ENCODE measurements at regions not wholly inside any gene's neighbourhood (a gene's known extent, or its start where the extent isn't known, plus 50 kb on each side); places are given as distances from the start of the nearest gene placed in this dataset.

- no peak overlapping the region for H3K27ac Mint-ChIP-seq (ENCODE audit: low read depth, unreplicated experiment)
- ChIA-PET CTCF (interaction anchor here (0.8 kb wide), 1 partner anchor 29 kb away, joined by 4 read pairs; no protein-coding TSS in a partner anchor), POLR2A (no interaction called here)
- H3K36me3 Mint-ChIP-seq (ENCODE audit: insufficient read depth, unreplicated experiment), result no peaks in the 10 kb centered on the region
- BruUV-seq (replicated peaks), result no TSS peak
- no peak overlapping the region for H3K4me3 Mint-ChIP-seq (ENCODE audit: unreplicated experiment)
- no peaks in the 10 kb centered on the region for H3K4me1 Mint-ChIP-seq (ENCODE audit: insufficient read depth, unreplicated experiment)
- H3K9me3 Mint-ChIP-seq (ENCODE audit: unreplicated experiment), result no peaks in the 10 kb centered on the region
- H3K27me3 Mint-ChIP-seq (ENCODE audit: insufficient read depth, unreplicated experiment), result no peaks in the 10 kb centered on the region
- DNase-seq (ENCODE audit: unreplicated experiment), result no peak
- no peak for TF ChIP-seq CTCF (IDR thresholded peaks at IDR 0.05; ENCODE audit: unreplicated experiment)
- intact Hi-C loops (cut with micrococcal nuclease), result no loop called here
Measured at GRCh38 chr5:33210978-33211377, 229.8 kb upstream of the TARS1 start.

- POLR2A ChIA-PET, result interaction anchor here (0.5 to 0.7 kb wide), 2 partner anchors 8 to 870 kb away, joined by 3 read pairs; no protein-coding TSS in a partner anchor
- DNase-seq (ENCODE audit: unreplicated experiment), result no peak
- BruUV-seq (replicated peaks), result no TSS peak
- Mint-ChIP-seq H3K27me3 (ENCODE audit: insufficient read depth, unreplicated experiment) (no peaks in the 10 kb centered on the region), H3K27ac (ENCODE audit: low read depth, unreplicated experiment) (no peak overlapping the region), H3K9me3 (ENCODE audit: unreplicated experiment) (no peaks in the 10 kb centered on the region), H3K4me1 (ENCODE audit: insufficient read depth, unreplicated experiment) (no peaks in the 10 kb centered on the region), H3K36me3 (ENCODE audit: insufficient read depth, unreplicated experiment) (no peaks in the 10 kb centered on the region), H3K4me3 (ENCODE audit: unreplicated experiment) (no peak overlapping the region)
- TF ChIP-seq CTCF (IDR thresholded peaks at IDR 0.05; ENCODE audit: unreplicated experiment), result no peak
- CTCF ChIA-PET, result interaction anchor here (0.6 kb wide), 1 partner anchor 722 kb away, joined by 3 read pairs; no protein-coding TSS in a partner anchor
- intact Hi-C loops (cut with micrococcal nuclease), result no loop called here
Measured at GRCh38 chr5:33212439-33212838, 228.3 kb upstream of the TARS1 start.

GRCh38 chr5:33212900-33213299 is 227.9 kb upstream of the TARS1 start:
- Mint-ChIP-seq H3K27ac (ENCODE audit: low read depth, unreplicated experiment) (no peak overlapping the region), H3K36me3 (ENCODE audit: insufficient read depth, unreplicated experiment) (no peaks in the 10 kb centered on the region), H3K9me3 (ENCODE audit: unreplicated experiment) (no peaks in the 10 kb centered on the region), H3K27me3 (ENCODE audit: insufficient read depth, unreplicated experiment) (no peaks in the 10 kb centered on the region), H3K4me1 (ENCODE audit: insufficient read depth, unreplicated experiment) (no peaks in the 10 kb centered on the region), H3K4me3 (ENCODE audit: unreplicated experiment) (no peak overlapping the region)
- CTCF ChIA-PET, result interaction anchor here (0.6 to 0.7 kb wide), 2 partner anchors 61 to 721 kb away, joined by 3 to 4 read pairs; no protein-coding TSS in a partner anchor
- intact Hi-C loops (cut with micrococcal nuclease), result no loop called here
- BruUV-seq (replicated peaks), result no TSS peak
- DNase-seq (ENCODE audit: unreplicated experiment), result no peak
- POLR2A ChIA-PET, result interaction anchor here (0.5 kb wide), 1 partner anchor 871 kb away, joined by 3 read pairs; no protein-coding TSS in a partner anchor
- no peak for TF ChIP-seq CTCF (IDR thresholded peaks at IDR 0.05; ENCODE audit: unreplicated experiment)

GRCh38 chr5:33223563-33224284 is 217.0 kb upstream of the TARS1 start:
- H3K4me1 Mint-ChIP-seq (ENCODE audit: insufficient read depth, unreplicated experiment), result no peaks in the 10 kb centered on the region
- intact Hi-C loops (cut with micrococcal nuclease), result no loop called here
- H3K4me3 Mint-ChIP-seq (ENCODE audit: unreplicated experiment), result no peak overlapping the region
- POLR2A ChIA-PET, result no interaction called here
- H3K27me3 Mint-ChIP-seq (ENCODE audit: insufficient read depth, unreplicated experiment), result no peaks in the 10 kb centered on the region
- CTCF ChIA-PET, result interaction anchor here (0.8 kb wide), 1 partner anchor 42 kb away, joined by 4 read pairs; no protein-coding TSS in a partner anchor
- no peak for DNase-seq (ENCODE audit: unreplicated experiment)
- H3K36me3 Mint-ChIP-seq (ENCODE audit: insufficient read depth, unreplicated experiment), result no peaks in the 10 kb centered on the region
- BruUV-seq (replicated peaks), result no TSS peak
- TF ChIP-seq CTCF (IDR thresholded peaks at IDR 0.05; ENCODE audit: unreplicated experiment), result no peak
- H3K9me3 Mint-ChIP-seq (ENCODE audit: unreplicated experiment), result no peaks in the 10 kb centered on the region
- peak overlapping the region; percentile 25 for H3K27ac Mint-ChIP-seq (ENCODE audit: low read depth, unreplicated experiment)
